ENCODE measurements at regions not wholly inside any gene's neighbourhood (a gene's known extent, or its start where the extent isn't known, plus 50 kb on each side); places are given as distances from the start of the nearest gene placed in this dataset.

DNA sequence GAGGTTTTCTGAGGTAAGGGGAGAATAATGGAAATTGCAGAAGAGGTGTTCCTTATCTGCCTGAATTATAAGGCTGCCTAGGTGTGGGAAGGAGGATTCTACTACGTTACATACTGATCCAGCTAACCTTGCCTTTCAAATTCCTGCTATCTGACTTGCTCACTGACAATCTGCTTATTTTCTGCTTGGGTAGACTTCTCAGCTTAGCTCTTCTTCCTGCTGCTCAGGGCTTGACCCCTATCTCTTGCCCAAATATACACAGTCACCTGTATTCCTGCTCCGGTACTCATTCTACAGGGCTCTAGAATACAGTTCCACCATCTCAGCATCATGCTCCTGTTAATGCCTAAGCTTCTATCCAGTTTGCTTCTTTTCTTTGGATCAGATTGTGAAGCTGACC is 1607.6 kb downstream of the OLFM4 start:
- TF ChIP-seq, protein P1, sequence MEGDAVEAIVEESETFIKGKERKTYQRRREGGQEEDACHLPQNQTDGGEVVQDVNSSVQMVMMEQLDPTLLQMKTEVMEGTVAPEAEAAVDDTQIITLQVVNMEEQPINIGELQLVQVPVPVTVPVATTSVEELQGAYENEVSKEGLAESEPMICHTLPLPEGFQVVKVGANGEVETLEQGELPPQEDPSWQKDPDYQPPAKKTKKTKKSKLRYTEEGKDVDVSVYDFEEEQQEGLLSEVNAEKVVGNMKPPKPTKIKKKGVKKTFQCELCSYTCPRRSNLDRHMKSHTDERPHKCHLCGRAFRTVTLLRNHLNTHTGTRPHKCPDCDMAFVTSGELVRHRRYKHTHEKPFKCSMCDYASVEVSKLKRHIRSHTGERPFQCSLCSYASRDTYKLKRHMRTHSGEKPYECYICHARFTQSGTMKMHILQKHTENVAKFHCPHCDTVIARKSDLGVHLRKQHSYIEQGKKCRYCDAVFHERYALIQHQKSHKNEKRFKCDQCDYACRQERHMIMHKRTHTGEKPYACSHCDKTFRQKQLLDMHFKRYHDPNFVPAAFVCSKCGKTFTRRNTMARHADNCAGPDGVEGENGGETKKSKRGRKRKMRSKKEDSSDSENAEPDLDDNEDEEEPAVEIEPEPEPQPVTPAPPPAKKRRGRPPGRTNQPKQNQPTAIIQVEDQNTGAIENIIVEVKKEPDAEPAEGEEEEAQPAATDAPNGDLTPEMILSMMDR (IDR thresholded peaks at IDR 0.05), result no peak
- TF ChIP-seq POLR2A (IDR thresholded peaks at IDR 0.05) (no peak), EP300 (IDR thresholded peaks at IDR 0.05) (no peak)

Data from tibial nerve (tissue), 4 donors.